Endothelial cell of umbilical vein (primary cell): ENCODE measurements at regions not wholly inside any gene's neighbourhood (a gene's known extent, or its start where the extent isn't known, plus 50 kb on each side); places are given as distances from the start of the nearest gene placed in this dataset.

Experiments
- BruUV-seq: library from RNA; stranded (reverse); fragments of 400-500 nt; replicated peaks from 2 replicates; lab custom pipeline; 2021; lab: Mats Ljungman, UMichigan
- CTCF ChIA-PET: fragments of 300-600, 350-600 bp; sonication (Branson Sonifier 250); formaldehyde crosslinking; loops from one replicate; lab custom pipeline; 2021; ENCODE audit warnings: antibody characterized with exemption, inconsistent platforms; lab: Charles Lee
- POLR2A ChIA-PET: fragments of 300-600, 350-600 bp; sonication (Branson Sonifier 250); formaldehyde crosslinking; loops from one replicate; lab custom pipeline; 2021; ENCODE audit warnings: antibody characterized with exemption, inconsistent platforms; lab: Charles Lee
- DNase-seq: peaks from one replicate; pipeline ENCODE4 v3.0.0-alpha.2; 2011; ENCODE audit warnings: low read depth, low spot score
- FAIRE-seq: peaks from 2 replicates; lab custom pipeline; 2011; peaks lifted over from hg19 to GRCh38; lab: Jason Lieb, UNC
- H2AFZ ChIP-seq: 2 replicates; pipeline ENCODE4 v1.6.0; 2012; ENCODE audit warnings: low read depth, low read length, control low read depth, inconsistent platforms
- H3K27ac ChIP-seq: 2 replicates; pipeline ENCODE4 v1.5.1; 2011; ENCODE audit warnings: low read depth, mild to moderate bottlenecking, control low read depth, low read length, moderate library complexity; ENCODE audit not compliant: insufficient read depth
- H3K27me3 ChIP-seq, 2 experiments: 2 replicates each; pipeline versions ENCODE4 v1.6.0 to v1.6.1; 2011; ENCODE audit warnings: low read length in 2 of 2, mixed read lengths in 1 of 2; ENCODE audit not compliant: control insufficient read depth in 2 of 2, insufficient read depth in 2 of 2
- H3K36me3 ChIP-seq, 2 experiments: 2 replicates in 1 of 2; 3 replicates in 1 of 2; pipeline ENCODE4 v1.5.1; 2011; ENCODE audit warnings: low read length in 2 of 2, mild to moderate bottlenecking in 1 of 2, moderate library complexity in 1 of 2; ENCODE audit not compliant: control insufficient read depth in 2 of 2, insufficient read depth in 2 of 2; ENCODE audit errors: extremely low read depth in 1 of 2
- H3K4me1 ChIP-seq: 3 replicates; pipeline ENCODE4 v1.5.1; 2011; ENCODE audit warnings: mild to moderate bottlenecking, low read length; ENCODE audit not compliant: control insufficient read depth, insufficient read depth; ENCODE audit errors: extremely low read depth
- H3K4me2 ChIP-seq: 2 replicates; pipeline ENCODE4 v1.6.1; 2011; ENCODE audit warnings: low read length, control low read depth, mixed read lengths; ENCODE audit not compliant: insufficient read depth
- H3K4me3 ChIP-seq, 3 experiments: fragments of 200-600 bp in 1 of 3; sonication (generic), shearing (Covaris generic) in 1 of 3; replicated peaks in 1 of 3; 2 replicates each; pipeline ENCODE4 v1.5.1; 2011 to 2016; ENCODE audit warnings: control low read depth in 3 of 3, low read length in 3 of 3, mild to moderate bottlenecking in 2 of 3, inconsistent platforms in 1 of 3, low read depth in 1 of 3, moderate library complexity in 1 of 3; ENCODE audit not compliant: insufficient read depth in 1 of 3
- H3K79me2 ChIP-seq: 2 replicates; pipeline ENCODE4 v1.6.0; 2012; ENCODE audit warnings: low read length, inconsistent platforms; ENCODE audit not compliant: control insufficient read depth, insufficient read depth
- H3K9ac ChIP-seq: replicated peaks from 2 replicates; pipeline ENCODE3; 2011; ENCODE audit warnings: low read length, control low read depth; ENCODE audit not compliant: insufficient read depth; ENCODE audit errors: extremely low read depth
- H3K9me1 ChIP-seq: replicated peaks from 3 replicates; pipeline ENCODE4 v1.6.0; 2011; ENCODE audit warnings: mild to moderate bottlenecking, low read length; ENCODE audit not compliant: control insufficient read depth, insufficient read depth; ENCODE audit errors: extremely low read depth
- H3K9me3 ChIP-seq: replicated peaks from 2 replicates; pipeline ENCODE4 v1.5.1; 2012; ENCODE audit warnings: low read length, inconsistent platforms; ENCODE audit not compliant: control insufficient read depth, insufficient read depth
- H4K20me1 ChIP-seq: replicated peaks from 2 replicates; pipeline ENCODE3; 2011; ENCODE audit warnings: mild to moderate bottlenecking, low read length; ENCODE audit not compliant: control insufficient read depth, insufficient read depth; ENCODE audit errors: extremely low read depth
- CTCF ChIP-seq, 2 donors: IDR thresholded peaks; 1 replicate in 1 of 2; 2 replicates in 1 of 2; pipeline ENCODE4 v1.5.1; 2011; ENCODE audit warnings: low read length in 2 of 2, mild to moderate bottlenecking in 2 of 2, moderate library complexity in 2 of 2, control low read depth in 1 of 2, inconsistent platforms in 1 of 2, low read depth in 1 of 2; ENCODE audit not compliant: insufficient read depth in 1 of 2; ENCODE audit errors: extremely low read depth in 1 of 2
- EZH2 ChIP-seq: IDR thresholded peaks from 2 replicates; pipeline ENCODE4 v1.6.1; 2012; ENCODE audit warnings: borderline replicate concordance, low read depth, mild to moderate bottlenecking, moderate library complexity, low read length, inconsistent platforms; ENCODE audit not compliant: severe bottlenecking
- FOS ChIP-seq: IDR thresholded peaks from 2 replicates; pipeline ENCODE4 v1.6.1; 2011; ENCODE audit warnings: mild to moderate bottlenecking, low read length, moderate library complexity, borderline replicate concordance; ENCODE audit not compliant: insufficient read depth
- GATA2 ChIP-seq: IDR thresholded peaks from 2 replicates; pipeline ENCODE4 v1.7.0; 2011; ENCODE audit warnings: low read depth, mild to moderate bottlenecking, moderate library complexity, mixed read lengths, low read length; ENCODE audit not compliant: insufficient read length, insufficient read depth
- JUN ChIP-seq: IDR thresholded peaks from 2 replicates; pipeline ENCODE4 v1.6.1; 2011; ENCODE audit warnings: borderline replicate concordance, low read depth; ENCODE audit not compliant: insufficient read length, insufficient read depth
- MAX ChIP-seq: IDR thresholded peaks from 2 replicates; pipeline ENCODE4 v1.6.1; 2011; ENCODE audit not compliant: insufficient read depth, insufficient read length
- MYC ChIP-seq: IDR thresholded peaks from one replicate; pipeline ENCODE4 v1.6.1; 2011; ENCODE audit warnings: mild to moderate bottlenecking, low read depth, low read length
- POLR2A ChIP-seq: IDR thresholded peaks from 2 replicates; pipeline ENCODE4 v1.6.1; 2012; ENCODE audit warnings: low read depth, mild to moderate bottlenecking, control low read depth, low read length
- POLR2AphosphoS5 ChIP-seq: IDR thresholded peaks from 2 replicates; pipeline ENCODE4 v1.6.1; 2012; ENCODE audit warnings: low read depth, mild to moderate bottlenecking, control low read depth, low read length, moderate library complexity; ENCODE audit not compliant: insufficient read depth
- dilution Hi-C: fragments of 300-500 bp; cut with MboI; formaldehyde crosslinking; loops from one replicate; pipeline ENCODE4 v1.15.0; 2019; ENCODE audit warnings: low sequenced_read_pairs; ENCODE audit not compliant: extremely low pct_ligation_motif_present
- intact Hi-C: fragments of 100-400 bp; cut with micrococcal nuclease; formaldehyde crosslinking; loops from one replicate; pipeline ENCODE4 v1.10.0; 2022

DNA sequence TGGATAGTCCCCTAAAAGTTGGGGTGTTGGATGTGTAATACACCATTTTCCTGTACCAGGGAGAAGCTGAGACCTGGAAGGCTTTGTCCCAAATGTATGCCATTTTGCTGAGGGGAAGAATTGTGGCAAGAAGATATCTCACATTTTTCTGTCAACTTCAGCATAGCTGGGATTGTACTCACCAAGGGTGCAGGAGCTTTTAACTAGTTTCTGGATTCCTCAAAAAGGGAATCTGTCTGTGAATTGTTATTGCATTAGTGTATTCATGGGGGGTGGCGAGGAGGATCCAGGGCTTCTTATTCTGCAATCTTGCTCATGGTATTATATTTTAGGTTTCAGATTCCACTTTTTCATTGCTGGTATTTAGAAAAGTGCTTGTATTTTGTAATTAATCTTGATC, 208.2 kb upstream of the MYOCD start:
- dilution Hi-C loops (no loop called here), intact Hi-C loops (no loop called here)
- BruUV-seq = no TSS peak
- no peak for DNase-seq
- TF ChIP-seq MYC (no peak), GATA2 (no peak), POLR2AphosphoS5 (no peak), POLR2A (no peak), CTCF (IDR thresholded peaks at IDR 0.05; ENCODE audit: extremely low read depth in 1 of 2, insufficient read depth in 1 of 2, low read depth in 1 of 2, low read length in 2 of 2) (no peak), JUN (no peak), EZH2 (no peak), FOS (no peak), MAX (no peak)
- Histone ChIP-seq H3K9ac (no peak overlapping the region), H3K4me1 (no peaks in the 10 kb centered on the region), H2AFZ (no peak overlapping the region), H4K20me1 (no peaks in the 10 kb centered on the region), H3K27ac (no peak overlapping the region), H3K9me1 (no peaks in the 10 kb centered on the region), H3K4me2 (no peak overlapping the region), H3K27me3 (no peaks in the 10 kb centered on the region), H3K79me2 (no peaks in the 10 kb centered on the region), H3K36me3 (no peaks in the 10 kb centered on the region), H3K4me3 (no peak overlapping the region), H3K9me3 (peaks cover 1% of the 10 kb centered on the region)
- ChIA-PET POLR2A (no interaction called here), CTCF (no interaction called here)
- no peak for FAIRE-seq
